DOHH2 (cell line): ENCODE measurements at regions not wholly inside any gene's neighbourhood (a gene's known extent, or its start where the extent isn't known, plus 50 kb on each side); places are given as distances from the start of the nearest gene placed in this dataset.

Experiments
- H3F3A ChIP-seq: fragments of 200-600 bp; sonication (generic), shearing (Covaris generic); 2 replicates; pipeline ENCODE4 v1.6.0; 2016; ENCODE audit warnings: antibody characterized with exemption, mild to moderate bottlenecking; ENCODE audit not compliant: control insufficient read depth, insufficient read depth
- H3K27ac ChIP-seq: fragments of 200-600 bp; sonication (generic); 2 replicates; pipeline ENCODE4 v1.5.1; 2014; ENCODE audit warnings: low read depth, mild to moderate bottlenecking, low read length, moderate library complexity
- H3K27me3 ChIP-seq: fragments of 200-600 bp; sonication (generic); 2 replicates; pipeline ENCODE4 v1.6.1; 2014; ENCODE audit warnings: mild to moderate bottlenecking, low read length, mixed read lengths; ENCODE audit not compliant: control insufficient read depth
- H3K36me3 ChIP-seq: fragments of 200-600 bp; sonication (generic); 2 replicates; pipeline ENCODE4 v1.6.1; 2014; ENCODE audit warnings: mild to moderate bottlenecking, low read length, moderate library complexity, mixed read lengths; ENCODE audit not compliant: control insufficient read depth
- H3K4me1 ChIP-seq: fragments of 200-600 bp; sonication (generic); 2 replicates; pipeline ENCODE4 v1.6.1; 2014; ENCODE audit warnings: mild to moderate bottlenecking, low read length, mixed read lengths; ENCODE audit not compliant: control insufficient read depth
- H3K4me2 ChIP-seq: fragments of 200-600 bp; sonication (generic); 2 replicates; pipeline ENCODE4 v1.6.0; 2014; ENCODE audit warnings: mild to moderate bottlenecking, low read length, moderate library complexity
- H3K4me3 ChIP-seq: fragments of 200-600 bp; sonication (generic); 2 replicates; pipeline ENCODE4 v1.5.1; 2014; ENCODE audit warnings: mild to moderate bottlenecking, low read length, mixed read lengths
- H3K79me2 ChIP-seq: fragments of 200-600 bp; sonication (generic); 2 replicates; pipeline ENCODE4 v1.6.1; 2014; ENCODE audit warnings: mild to moderate bottlenecking, low read length, mixed read lengths; ENCODE audit not compliant: control insufficient read depth
- H3K9me2 ChIP-seq: fragments of 200-600 bp; sonication (generic); replicated peaks from 2 replicates; pipeline ENCODE4 v1.6.1; 2014; ENCODE audit warnings: mild to moderate bottlenecking, low read length, mixed read lengths; ENCODE audit not compliant: control insufficient read depth
- H3K9me3 ChIP-seq: fragments of 200-600 bp; sonication (generic); 2 replicates; pipeline ENCODE4 v1.6.1; 2014; ENCODE audit warnings: antibody characterized with exemption, low read length, mixed read lengths; ENCODE audit not compliant: control insufficient read depth, insufficient read depth
- H4K20me1 ChIP-seq: fragments of 200-600 bp; sonication (generic); 2 replicates; pipeline ENCODE4 v1.6.0; 2014; ENCODE audit warnings: low read depth, mild to moderate bottlenecking, antibody characterized with exemption, low read length, moderate library complexity; ENCODE audit not compliant: control insufficient read depth, insufficient read depth
- EZH2phosphoT487 ChIP-seq: fragments of 200-600 bp; sonication (generic); IDR thresholded peaks from 2 replicates; pipeline ENCODE4 v1.6.1; 2017; ENCODE audit warnings: borderline replicate concordance, mild to moderate bottlenecking, antibody characterized with exemption, low read length, moderate library complexity, mixed read lengths
- TF ChIP-seq, protein P1 (sequence below): fragments of 200-600 bp; sonication (generic); IDR thresholded peaks from one replicate; pipeline ENCODE4 v1.5.1; 2014; ENCODE audit warnings: antibody characterized with exemption, mild to moderate bottlenecking, low read depth, low read length; ENCODE audit not compliant: poor library complexity, severe bottlenecking

DNA sequence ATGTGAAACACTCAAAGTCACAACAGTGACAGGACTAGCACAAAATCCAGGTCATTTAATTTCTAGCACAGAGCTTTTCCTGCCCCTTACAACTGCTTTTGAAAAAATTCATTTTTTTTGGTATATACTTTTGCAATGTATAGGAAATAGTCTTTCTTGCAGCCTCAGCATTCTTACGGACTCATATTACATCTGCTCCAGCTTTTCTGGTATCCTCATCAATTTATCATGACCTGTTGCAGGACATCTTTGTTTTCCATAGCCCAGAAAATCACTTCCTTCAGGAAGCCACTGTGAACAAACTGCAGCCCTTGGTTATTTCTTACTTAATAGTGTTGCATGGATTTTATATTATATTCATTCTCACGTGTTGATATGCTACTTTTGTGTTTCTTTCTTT is 347.9 kb upstream of the MTPN start:
- Histone ChIP-seq H4K20me1 (no peaks in the 10 kb centered on the region), H3K27me3 (no peaks in the 10 kb centered on the region), H3K4me1 (no peaks in the 10 kb centered on the region), H3K9me2 (no peaks in the 10 kb centered on the region), H3K4me3 (no peak overlapping the region), H3K4me2 (no peak overlapping the region), H3K9me3 (peaks cover 8% of the 10 kb centered on the region; the same call in 1 of the 2 replicates), H3K36me3 (no peaks in the 10 kb centered on the region), H3K79me2 (no peaks in the 10 kb centered on the region), H3K27ac (no peak overlapping the region), H3F3A (no peaks in the 10 kb centered on the region)
- TF ChIP-seq EZH2phosphoT487, result no peak
- TF ChIP-seq, protein P1, sequence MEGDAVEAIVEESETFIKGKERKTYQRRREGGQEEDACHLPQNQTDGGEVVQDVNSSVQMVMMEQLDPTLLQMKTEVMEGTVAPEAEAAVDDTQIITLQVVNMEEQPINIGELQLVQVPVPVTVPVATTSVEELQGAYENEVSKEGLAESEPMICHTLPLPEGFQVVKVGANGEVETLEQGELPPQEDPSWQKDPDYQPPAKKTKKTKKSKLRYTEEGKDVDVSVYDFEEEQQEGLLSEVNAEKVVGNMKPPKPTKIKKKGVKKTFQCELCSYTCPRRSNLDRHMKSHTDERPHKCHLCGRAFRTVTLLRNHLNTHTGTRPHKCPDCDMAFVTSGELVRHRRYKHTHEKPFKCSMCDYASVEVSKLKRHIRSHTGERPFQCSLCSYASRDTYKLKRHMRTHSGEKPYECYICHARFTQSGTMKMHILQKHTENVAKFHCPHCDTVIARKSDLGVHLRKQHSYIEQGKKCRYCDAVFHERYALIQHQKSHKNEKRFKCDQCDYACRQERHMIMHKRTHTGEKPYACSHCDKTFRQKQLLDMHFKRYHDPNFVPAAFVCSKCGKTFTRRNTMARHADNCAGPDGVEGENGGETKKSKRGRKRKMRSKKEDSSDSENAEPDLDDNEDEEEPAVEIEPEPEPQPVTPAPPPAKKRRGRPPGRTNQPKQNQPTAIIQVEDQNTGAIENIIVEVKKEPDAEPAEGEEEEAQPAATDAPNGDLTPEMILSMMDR, result no peak

DNA sequence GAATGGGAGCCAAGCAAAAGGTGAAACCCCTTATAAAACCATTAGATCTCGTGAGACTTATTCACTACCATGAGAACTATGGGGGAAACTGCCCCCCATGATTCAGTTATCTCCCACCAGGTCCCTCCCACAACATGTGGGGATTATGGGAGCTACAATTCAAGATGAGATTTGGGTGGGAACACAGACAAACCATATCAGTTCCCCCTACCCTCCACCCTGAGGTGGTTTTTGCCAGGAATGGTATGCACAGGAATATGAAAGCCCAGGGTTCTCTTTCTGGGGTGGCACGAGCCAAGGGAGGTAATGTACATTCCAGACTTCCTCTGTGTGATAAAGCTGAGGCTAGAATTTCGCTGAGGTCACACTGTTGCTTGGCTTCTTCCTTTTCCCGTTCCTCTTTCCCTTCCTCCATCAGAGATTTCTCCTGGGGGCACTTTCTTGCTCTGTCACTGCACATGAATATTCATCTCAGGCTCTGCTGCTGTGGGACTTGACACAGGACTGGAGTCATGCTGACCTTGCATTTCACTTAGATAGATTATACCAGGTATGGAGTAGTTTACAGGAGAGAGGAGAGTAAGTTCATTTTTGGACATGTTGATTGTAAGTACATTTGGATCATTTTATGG is 347.0 kb upstream of the MTPN start:
- Histone ChIP-seq H3K4me3 (no peak overlapping the region), H3K79me2 (no peaks in the 10 kb centered on the region), H3K4me2 (no peak overlapping the region), H4K20me1 (no peaks in the 10 kb centered on the region), H3K36me3 (no peaks in the 10 kb centered on the region), H3K4me1 (no peaks in the 10 kb centered on the region), H3K27me3 (no peaks in the 10 kb centered on the region), H3K9me3 (peaks cover 8% of the 10 kb centered on the region; the same call in 1 of the 2 replicates), H3K27ac (no peak overlapping the region), H3F3A (no peaks in the 10 kb centered on the region), H3K9me2 (no peaks in the 10 kb centered on the region)
- no peak for TF ChIP-seq EZH2phosphoT487
- TF ChIP-seq, protein P1, result no peak

DNA sequence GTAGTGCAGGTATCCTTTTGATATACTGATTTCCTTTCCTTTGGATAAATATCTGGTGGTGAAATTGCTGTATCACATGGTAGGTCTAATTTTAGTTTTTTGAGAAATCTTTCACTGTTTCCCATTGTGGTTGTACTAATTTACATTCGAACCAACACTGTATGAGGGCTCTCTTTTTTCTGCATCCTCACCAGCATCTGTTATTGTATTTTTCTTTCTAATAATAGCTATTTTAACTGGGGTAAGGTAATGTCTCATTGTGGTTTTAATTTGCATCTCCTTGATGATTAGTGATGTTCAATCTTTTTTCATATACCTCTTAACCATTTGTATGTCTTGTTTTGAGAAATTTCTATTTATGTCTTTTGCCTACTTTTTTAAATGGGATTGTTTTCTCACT is 335.4 kb upstream of the MTPN start:
- Histone ChIP-seq H3K79me2 (no peaks in the 10 kb centered on the region), H4K20me1 (no peaks in the 10 kb centered on the region), H3K36me3 (no peaks in the 10 kb centered on the region), H3F3A (no peaks in the 10 kb centered on the region), H3K4me3 (no peak overlapping the region), H3K9me2 (no peaks in the 10 kb centered on the region), H3K4me2 (no peak overlapping the region), H3K27ac (no peak overlapping the region), H3K9me3 (no peaks in the 10 kb centered on the region), H3K27me3 (no peaks in the 10 kb centered on the region), H3K4me1 (no peaks in the 10 kb centered on the region)
- no peak for TF ChIP-seq EZH2phosphoT487
- TF ChIP-seq, protein P1, result no peak
